Ishikawa (cell line): ENCODE measurements at regions not wholly inside any gene's neighbourhood (a gene's known extent, or its start where the extent isn't known, plus 50 kb on each side); places are given as distances from the start of the nearest gene placed in this dataset.

Experiments
- CEBPB ChIP-seq: IDR thresholded peaks from 2 replicates; pipeline ENCODE4 v1.6.1; 2012
- CREB1 ChIP-seq: IDR thresholded peaks from 2 replicates; pipeline ENCODE4 v1.6.1; 2012; ENCODE audit warnings: low read depth
- EGR1 ChIP-seq: IDR thresholded peaks from 2 replicates; pipeline ENCODE4 v1.6.1; 2012
- EP300 ChIP-seq: IDR thresholded peaks from 2 replicates; pipeline ENCODE4 v1.6.1; 2012; ENCODE audit warnings: borderline replicate concordance
- FOXM1 ChIP-seq: IDR thresholded peaks from 2 replicates; pipeline ENCODE4 v1.6.1; 2012; ENCODE audit warnings: low read depth, borderline replicate concordance
- MAX ChIP-seq: IDR thresholded peaks from 2 replicates; pipeline ENCODE4 v1.6.1; 2012
- NFIC ChIP-seq: IDR thresholded peaks from 2 replicates; pipeline ENCODE4 v1.6.1; 2012
- RAD21 ChIP-seq: IDR thresholded peaks from 2 replicates; pipeline ENCODE4 v1.6.1; 2012; ENCODE audit warnings: low read depth
- REST ChIP-seq: IDR thresholded peaks from 2 replicates; pipeline ENCODE4 v1.6.1; 2012; ENCODE audit warnings: low read depth, mild to moderate bottlenecking
- TAF1 ChIP-seq: IDR thresholded peaks from 2 replicates; pipeline ENCODE4 v1.6.1; 2012; ENCODE audit warnings: low read depth, mild to moderate bottlenecking
- TCF12 ChIP-seq: IDR thresholded peaks from 2 replicates; pipeline ENCODE4 v1.6.1; 2012; ENCODE audit warnings: low read depth
- TEAD4 ChIP-seq: IDR thresholded peaks from 2 replicates; pipeline ENCODE4 v1.6.1; 2012
- USF1 ChIP-seq: IDR thresholded peaks from 2 replicates; pipeline ENCODE4 v1.6.1; 2012
- YY1 ChIP-seq: IDR thresholded peaks from 2 replicates; pipeline ENCODE4 v1.6.1; 2012; ENCODE audit warnings: low read depth
- ZBTB7A ChIP-seq: IDR thresholded peaks from 2 replicates; pipeline ENCODE4 v1.6.1; 2012; ENCODE audit warnings: low read depth

DNA sequence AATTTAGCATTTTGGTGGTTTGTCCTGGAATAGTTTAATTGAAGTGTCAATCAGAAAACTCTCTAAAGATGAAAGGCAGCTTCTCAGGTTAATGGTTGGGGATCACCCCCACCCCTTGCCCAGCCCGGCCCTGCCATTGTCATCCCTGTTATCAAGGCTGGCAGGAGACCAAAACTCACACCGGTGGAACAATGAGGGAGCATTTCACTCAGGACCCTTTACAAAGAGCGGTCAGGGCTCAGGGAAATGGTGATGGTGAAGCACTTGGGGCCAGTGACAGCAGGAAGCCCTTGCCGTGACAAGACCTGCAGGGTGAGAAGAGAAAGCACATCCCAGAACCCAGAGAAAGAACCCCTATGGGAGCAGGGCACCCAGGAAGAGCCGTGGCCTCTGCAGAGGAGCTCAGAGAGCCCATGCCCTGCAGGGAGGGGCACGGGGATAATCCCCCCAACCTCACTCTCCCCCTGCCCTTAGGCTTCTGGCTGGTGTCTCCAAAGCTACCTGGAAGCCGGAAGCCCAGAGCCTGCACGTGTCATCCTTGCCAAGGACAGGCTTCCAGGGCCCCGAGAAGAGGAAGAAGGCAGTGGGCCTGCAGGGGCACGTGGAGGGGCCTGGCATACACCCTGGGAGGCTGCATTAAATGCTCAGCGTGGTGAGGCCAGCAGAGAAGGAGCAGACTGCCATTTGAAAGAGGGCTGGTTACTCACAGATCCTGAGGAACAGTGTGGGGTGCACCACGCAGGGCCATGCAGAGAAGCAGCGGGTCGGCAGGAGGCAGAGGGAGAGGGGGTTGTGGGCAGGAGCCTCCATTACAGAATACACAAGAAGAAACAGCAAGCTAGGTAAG, 80.6 kb upstream of the PRR20G start:
- TF ChIP-seq TAF1 (no peak), YY1 (no peak), RAD21 (no peak), EP300 (no peak), USF1 (no peak), NFIC (no peak), EGR1 (no peak), MAX (no peak), TCF12 (no peak), CREB1 (no peak), ZBTB7A (no peak), TEAD4 (no peak), FOXM1 (no peak), REST (no peak), CEBPB (no peak)

GRCh38 chr3:127367593-127367992, 79.7 kb upstream of the PRR20G start:
- TF ChIP-seq FOXM1 (no peak), ZBTB7A (no peak), REST (no peak), CREB1 (no peak), EGR1 (no peak), CEBPB (no peak), RAD21 (no peak), EP300 (no peak), USF1 (no peak), NFIC (no peak), MAX (no peak), TAF1 (no peak), YY1 (no peak)

DNA sequence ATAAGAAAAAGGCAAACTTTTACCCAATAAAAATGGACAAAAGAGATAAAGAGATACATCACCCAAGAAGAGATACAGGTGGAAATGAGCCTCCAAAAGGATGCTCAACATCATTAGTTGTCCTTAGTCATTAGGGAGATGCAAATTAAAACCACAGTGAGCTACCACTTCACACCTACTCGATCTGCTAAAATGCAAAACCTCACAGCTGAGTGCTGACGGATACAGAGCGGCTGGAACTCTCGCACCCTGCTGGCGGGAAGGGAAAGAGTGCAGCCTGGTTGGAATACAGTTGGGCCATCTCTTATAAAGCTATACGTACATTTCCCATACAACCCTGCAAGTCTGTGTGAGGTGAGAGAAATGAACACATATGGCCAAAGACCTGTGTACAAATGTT, 78.5 kb upstream of the PRR20G start:
- TF ChIP-seq RAD21 (no peak), EP300 (no peak), YY1 (no peak), CREB1 (no peak), CEBPB (no peak), EGR1 (no peak), USF1 (no peak), TEAD4 (no peak), TCF12 (no peak), MAX (no peak), ZBTB7A (no peak), REST (no peak), TAF1 (no peak), FOXM1 (no peak), NFIC (no peak)
